D721Med (cell line): ENCODE measurements at regions not wholly inside any gene's neighbourhood (a gene's known extent, or its start where the extent isn't known, plus 50 kb on each side); places are given as distances from the start of the nearest gene placed in this dataset.
A peak's percentile ranks its signal among the peaks of the same experiment; 100 is the strongest.

ENCODE experiments used
- DNase-seq: peaks from one replicate; pipeline ENCODE4 v3.0.0; 2011; ENCODE audit warnings: low spot score; ENCODE audit not compliant: insufficient read length
- FAIRE-seq: peaks from 2 replicates; lab custom pipeline; 2011; peaks lifted over from hg19 to GRCh38; lab: Jason Lieb, UNC
- CTCF ChIP-seq: IDR thresholded peaks from 2 replicates; pipeline ENCODE4 v1.5.1; 2012; ENCODE audit warnings: mild to moderate bottlenecking, control low read depth; ENCODE audit not compliant: insufficient read depth; ENCODE audit errors: missing control alignments

- peak; percentile 19 for TF ChIP-seq CTCF
- DNase-seq (no peak), FAIRE-seq (no peak)
These were observed 331.2 kb downstream of the ACTR3B start for GRCh38 chr7:153090764-153091163.

GRCh38 chr7:153091477-153091876 is 331.9 kb downstream of the ACTR3B start:
- FAIRE-seq (no peak), DNase-seq (no peak)
- TF ChIP-seq CTCF = no peak

GRCh38 chr7:153097511-153098201 is 338.1 kb downstream of the ACTR3B start:
- FAIRE-seq = no peak
- DNase-seq = no peak
- TF ChIP-seq CTCF = no peak

GRCh38 chr7:153099235-153099634 is 339.7 kb downstream of the ACTR3B start:
- no peak for FAIRE-seq
- no peak for TF ChIP-seq CTCF

GRCh38 chr7:153100691-153101237 is 341.2 kb downstream of the ACTR3B start:
- FAIRE-seq (no peak), DNase-seq (no peak)
- no peak for TF ChIP-seq CTCF

More at GRCh38 chr7:153099235-153099634, 339.7 kb downstream of the ACTR3B start:
- DNase-seq = no peak

- TF ChIP-seq CTCF = no peak
- DNase-seq (no peak), FAIRE-seq (no peak)
These were observed 343.6 kb downstream of the ACTR3B start for GRCh38 chr7:153103202-153103601.

- no peak for DNase-seq
- TF ChIP-seq CTCF = no peak
These were observed 348.3 kb downstream of the ACTR3B start for GRCh38 chr7:153107826-153108225.

More at GRCh38 chr7:153107826-153108225, 348.3 kb downstream of the ACTR3B start:
- FAIRE-seq = no peak
